ENCODE measurements at regions not wholly inside any gene's neighbourhood (a gene's known extent, or its start where the extent isn't known, plus 50 kb on each side); places are given as distances from the start of the nearest gene placed in this dataset.

DNA sequence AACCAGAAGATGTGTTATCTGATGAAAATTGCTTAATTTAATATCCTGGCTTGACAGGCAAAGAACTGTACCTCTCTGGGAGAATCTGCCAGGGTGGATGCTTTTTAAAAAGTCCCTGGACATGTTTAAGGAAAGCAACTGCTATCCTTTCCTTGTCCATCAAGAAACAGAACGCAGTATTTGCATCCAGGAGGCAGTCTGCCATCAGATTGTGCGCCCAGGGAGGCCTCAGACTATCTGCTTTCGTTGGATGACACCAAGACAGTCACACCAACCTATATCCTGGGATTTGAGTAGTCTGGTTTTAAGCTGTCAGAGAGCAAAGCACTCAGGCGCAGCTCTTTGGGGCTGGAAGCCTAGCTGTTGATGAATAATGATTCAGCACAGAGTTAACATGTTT lies 121.9 kb downstream of the TBX5 start:
- no peaks in the 10 kb centered on the region for H3K27me3 ChIP-seq (ENCODE audit: insufficient read depth, low read length)
- H3K4ac ChIP-seq (ENCODE audit: low read depth, low read length): no peak overlapping the region
- H2AFZ ChIP-seq (ENCODE audit: low read length): no peak overlapping the region
- H2BK20ac ChIP-seq (ENCODE audit: low read depth, low read length, poor library complexity, severe bottlenecking): no peak overlapping the region
- no peak overlapping the region for H4K8ac ChIP-seq (replicated peaks; ENCODE audit: insufficient read length, low read depth, low read length)
- H3K79me2 ChIP-seq (ENCODE audit: insufficient read depth, low read length): no peaks in the 10 kb centered on the region
- TF ChIP-seq, protein P1, sequence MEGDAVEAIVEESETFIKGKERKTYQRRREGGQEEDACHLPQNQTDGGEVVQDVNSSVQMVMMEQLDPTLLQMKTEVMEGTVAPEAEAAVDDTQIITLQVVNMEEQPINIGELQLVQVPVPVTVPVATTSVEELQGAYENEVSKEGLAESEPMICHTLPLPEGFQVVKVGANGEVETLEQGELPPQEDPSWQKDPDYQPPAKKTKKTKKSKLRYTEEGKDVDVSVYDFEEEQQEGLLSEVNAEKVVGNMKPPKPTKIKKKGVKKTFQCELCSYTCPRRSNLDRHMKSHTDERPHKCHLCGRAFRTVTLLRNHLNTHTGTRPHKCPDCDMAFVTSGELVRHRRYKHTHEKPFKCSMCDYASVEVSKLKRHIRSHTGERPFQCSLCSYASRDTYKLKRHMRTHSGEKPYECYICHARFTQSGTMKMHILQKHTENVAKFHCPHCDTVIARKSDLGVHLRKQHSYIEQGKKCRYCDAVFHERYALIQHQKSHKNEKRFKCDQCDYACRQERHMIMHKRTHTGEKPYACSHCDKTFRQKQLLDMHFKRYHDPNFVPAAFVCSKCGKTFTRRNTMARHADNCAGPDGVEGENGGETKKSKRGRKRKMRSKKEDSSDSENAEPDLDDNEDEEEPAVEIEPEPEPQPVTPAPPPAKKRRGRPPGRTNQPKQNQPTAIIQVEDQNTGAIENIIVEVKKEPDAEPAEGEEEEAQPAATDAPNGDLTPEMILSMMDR (conservative IDR thresholded peaks at IDR 0.05): no peak
- no peak overlapping the region for H2BK120ac ChIP-seq (ENCODE audit: low read depth, low read length, poor library complexity, severe bottlenecking)
- peaks cover 43 to 47% of the 10 kb centered on the region in 2 experiments for H3K4me1 Mint-ChIP-seq
- no peaks in the 10 kb centered on the region; a peak in 4 of 5 replicates for H3K9me3 Mint-ChIP-seq
- no peak overlapping the region for H3K23ac ChIP-seq (ENCODE audit: insufficient read length, low read depth, low read length)
- H3K27me3 Mint-ChIP-seq (ENCODE audit: low read depth): peaks cover 4% of the 10 kb centered on the region; the same call in 1 of the 2 replicates
- peaks cover 0 to 4% (median under 1%) of the 10 kb centered on the region in 3 experiments; a peak in 3 of 7 replicates for H3K36me3 Mint-ChIP-seq (ENCODE audit: insufficient read depth in 1 of 3, low read depth in 3 of 3)
- H4K20me1 ChIP-seq (ENCODE audit: control insufficient read depth, insufficient read depth, insufficient read length): no peaks in the 10 kb centered on the region
- no peak overlapping the region for H2BK5ac ChIP-seq (ENCODE audit: insufficient read length, low read length)
- H3K9ac ChIP-seq (ENCODE audit: extremely low read depth, insufficient read length, low read length): no peak overlapping the region
- H3K27ac Mint-ChIP-seq: no peak overlapping the region
- H3T11ph ChIP-seq (ENCODE audit: low read length): no peak overlapping the region
- H3K14ac ChIP-seq (ENCODE audit: insufficient read depth, low read length): no peak overlapping the region; the same call in 1 of the 2 replicates
- no peak overlapping the region for H2BK15ac ChIP-seq (ENCODE audit: low read depth, low read length)
- no CpG with 5 or more reads among the region's 4 CpGs for WGBS (ENCODE audit: extremely low coverage, insufficient read length, low lambda C conversion rate)
- H3K18ac ChIP-seq (ENCODE audit: insufficient read length, low read depth, low read length): no peak overlapping the region
- no peaks in the 10 kb centered on the region for H3K79me1 ChIP-seq (ENCODE audit: insufficient read depth, low read depth, low read length, poor library complexity, severe bottlenecking)
- H3K4me1 ChIP-seq (ENCODE audit: insufficient read depth, low read length): peaks cover 18% of the 10 kb centered on the region; the same call in 1 of the 2 replicates
- no peaks in the 10 kb centered on the region for H3K9me3 ChIP-seq (ENCODE audit: control insufficient read depth, low read depth, low read length)
- no peak overlapping the region for H4K5ac ChIP-seq (ENCODE audit: insufficient read length, low read depth, low read length)
- H3K27ac ChIP-seq (ENCODE audit: insufficient read length, low read depth, low read length): no peak overlapping the region
- no peak overlapping the region for H2BK12ac ChIP-seq (ENCODE audit: insufficient read length, low read depth, low read length)
- no peak overlapping the region for H4K91ac ChIP-seq (ENCODE audit: insufficient read length, low read depth, low read length)
- no peak for DNase-seq
- H2AK5ac ChIP-seq (ENCODE audit: insufficient read length, low read length): no peak overlapping the region
- no peak overlapping the region for H3K56ac ChIP-seq (ENCODE audit: insufficient read length, low read depth, low read length)
- no peaks in the 10 kb centered on the region for H3K23me2 ChIP-seq (ENCODE audit: insufficient read length, low read depth, low read length, poor library complexity, severe bottlenecking)
- H3K4me3 Mint-ChIP-seq: no peak overlapping the region
- H3K4me2 ChIP-seq (ENCODE audit: insufficient read depth, insufficient read length, low read length): no peak overlapping the region
